PC-3 (cell line): ENCODE measurements at regions not wholly inside any gene's neighbourhood (a gene's known extent, or its start where the extent isn't known, plus 50 kb on each side); places are given as distances from the start of the nearest gene placed in this dataset.

Source experiments
- EZH2 ChIP-seq: fragments of 300-600 bp; sonication (generic); IDR thresholded peaks from one replicate; pipeline ENCODE4 v1.6.1; 2017; ENCODE audit warnings: antibody characterized with exemption, mild to moderate bottlenecking, low read length; ENCODE audit not compliant: unreplicated experiment
- EZH2phosphoT487 ChIP-seq: fragments of 300-600 bp; sonication (generic); IDR thresholded peaks from 2 replicates; pipeline ENCODE4 v1.6.1; 2018; ENCODE audit warnings: mild to moderate bottlenecking, antibody characterized with exemption, low read length, borderline replicate concordance
- TF ChIP-seq, protein P1 (sequence below): fragments of 300-600 bp; sonication (generic); conservative IDR thresholded peaks from 2 replicates; pipeline ENCODE4 v1.5.1; 2017; ENCODE audit warnings: antibody characterized with exemption, low read depth, mild to moderate bottlenecking, low read length

DNA sequence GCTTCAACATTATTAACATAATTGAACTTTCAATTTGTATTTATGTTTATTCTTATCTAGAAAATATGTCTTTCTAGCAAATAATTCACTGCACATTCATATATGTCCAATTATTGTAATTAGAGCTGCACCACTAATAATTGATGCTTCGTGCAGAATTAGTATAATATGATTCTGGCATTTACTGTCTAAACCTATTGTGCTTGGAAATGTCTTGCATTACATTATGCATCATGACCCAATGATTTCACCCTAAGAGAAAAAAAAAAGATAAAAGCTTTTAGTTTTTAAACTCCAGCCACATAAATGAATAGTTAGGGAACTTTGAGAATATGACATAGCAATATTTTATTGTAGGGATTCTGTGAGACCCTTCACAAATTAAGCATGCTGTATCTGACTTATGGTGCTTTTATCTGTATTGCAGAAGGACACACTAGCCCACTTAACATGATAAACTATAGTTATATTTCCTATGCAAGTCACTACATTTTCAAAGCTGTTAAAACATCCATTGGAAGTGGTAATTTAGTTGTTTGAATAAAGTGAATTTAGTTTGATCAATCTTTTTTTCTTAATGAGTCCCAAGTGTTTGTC lies 1609.1 kb downstream of the REEP3 start:
- TF ChIP-seq EZH2, result no peak
- TF ChIP-seq, protein P1, sequence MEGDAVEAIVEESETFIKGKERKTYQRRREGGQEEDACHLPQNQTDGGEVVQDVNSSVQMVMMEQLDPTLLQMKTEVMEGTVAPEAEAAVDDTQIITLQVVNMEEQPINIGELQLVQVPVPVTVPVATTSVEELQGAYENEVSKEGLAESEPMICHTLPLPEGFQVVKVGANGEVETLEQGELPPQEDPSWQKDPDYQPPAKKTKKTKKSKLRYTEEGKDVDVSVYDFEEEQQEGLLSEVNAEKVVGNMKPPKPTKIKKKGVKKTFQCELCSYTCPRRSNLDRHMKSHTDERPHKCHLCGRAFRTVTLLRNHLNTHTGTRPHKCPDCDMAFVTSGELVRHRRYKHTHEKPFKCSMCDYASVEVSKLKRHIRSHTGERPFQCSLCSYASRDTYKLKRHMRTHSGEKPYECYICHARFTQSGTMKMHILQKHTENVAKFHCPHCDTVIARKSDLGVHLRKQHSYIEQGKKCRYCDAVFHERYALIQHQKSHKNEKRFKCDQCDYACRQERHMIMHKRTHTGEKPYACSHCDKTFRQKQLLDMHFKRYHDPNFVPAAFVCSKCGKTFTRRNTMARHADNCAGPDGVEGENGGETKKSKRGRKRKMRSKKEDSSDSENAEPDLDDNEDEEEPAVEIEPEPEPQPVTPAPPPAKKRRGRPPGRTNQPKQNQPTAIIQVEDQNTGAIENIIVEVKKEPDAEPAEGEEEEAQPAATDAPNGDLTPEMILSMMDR, result no peak
- no peak for TF ChIP-seq EZH2phosphoT487
